GM19328 (cell line): ENCODE measurements at regions not wholly inside any gene's neighbourhood (a gene's known extent, or its start where the extent isn't known, plus 50 kb on each side); places are given as distances from the start of the nearest gene placed in this dataset.
"Not testable (repeated sequence)": the region's sequence is repeated elsewhere in the genome, so short reads cannot be mapped to it uniquely, and the experiment has no call there.

Source experiments
- ATAC-seq: cut with Tn5 transposase; IDR thresholded peaks from one replicate; pipeline ENCODE4 v1.9.1; 2021; ENCODE audit warnings: mild to moderate bottlenecking, moderate library complexity; ENCODE audit not compliant: unreplicated experiment

- ATAC-seq, result no peak
Measured at GRCh38 chr15:95615436-95615835, 715.1 kb upstream of the NR2F2 start.

DNA sequence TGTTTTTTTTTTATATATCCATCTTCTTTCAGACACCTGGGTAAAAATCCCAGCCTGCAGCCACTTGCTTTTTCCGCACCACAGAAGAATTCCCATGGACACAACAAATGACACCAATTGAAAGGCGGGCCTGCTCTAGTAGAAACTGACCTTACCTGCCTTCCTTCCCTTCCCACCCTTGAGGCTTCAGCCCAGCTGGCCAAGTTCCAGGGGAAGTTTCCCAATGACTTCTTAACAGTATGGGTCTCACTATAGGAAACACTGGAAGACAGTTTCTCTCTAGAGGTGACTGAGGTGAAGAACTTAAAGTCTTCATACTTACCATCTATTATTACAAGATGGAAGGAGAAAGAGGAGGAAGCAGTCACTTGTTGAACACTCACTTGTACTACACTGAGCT, 714.2 kb upstream of the NR2F2 start:
- ATAC-seq, result no peak

DNA sequence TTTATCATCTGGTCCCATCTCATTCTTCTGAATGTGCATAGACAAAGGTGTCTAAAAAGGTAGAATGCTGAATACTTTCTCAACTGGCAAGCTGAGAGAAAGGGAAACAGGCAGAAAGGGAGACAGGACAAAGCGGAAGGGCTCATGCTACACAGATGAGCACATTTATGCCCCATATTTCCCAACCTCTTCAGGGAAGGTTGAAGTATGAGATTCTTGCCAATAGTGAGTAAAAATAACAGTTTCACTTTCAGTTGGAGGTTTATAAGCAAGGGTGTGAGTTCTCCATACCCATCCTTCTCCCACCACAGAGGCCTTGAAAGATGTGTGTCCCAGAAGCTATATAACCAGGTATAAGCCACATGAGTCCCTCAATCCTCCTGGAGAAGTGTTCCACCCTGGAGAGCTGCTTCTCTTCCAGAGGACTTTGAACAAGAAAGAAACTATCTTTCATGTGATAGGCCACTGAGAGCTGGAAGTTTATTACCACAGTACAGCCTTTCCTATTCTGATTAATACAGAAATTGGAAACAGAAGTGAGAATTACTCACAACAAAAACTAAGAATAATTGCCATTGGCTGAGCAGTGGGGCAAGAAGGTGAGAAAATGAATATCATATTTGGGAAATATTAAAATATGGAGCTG, 709.4 kb upstream of the NR2F2 start:
- ATAC-seq, result no peak

DNA sequence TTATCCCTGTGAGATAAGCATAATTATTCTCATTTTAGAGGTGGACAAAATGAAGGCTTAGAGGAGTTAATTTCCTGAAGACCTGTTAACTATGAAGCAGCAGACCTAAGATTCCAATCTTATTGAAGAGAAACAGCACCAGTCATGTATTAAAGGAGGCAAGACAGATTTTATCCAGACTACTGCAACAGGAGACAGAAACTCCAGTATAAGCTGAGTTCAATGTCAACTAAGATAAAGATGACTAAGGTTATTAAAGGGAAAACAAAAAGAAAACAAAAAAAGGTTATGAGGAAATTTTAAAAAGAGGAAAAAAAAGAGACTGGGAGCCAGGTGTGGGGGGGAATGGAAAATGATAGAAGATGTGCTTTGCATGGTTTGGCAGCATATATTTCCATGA, 707.7 kb upstream of the NR2F2 start:
- ATAC-seq, result no peak

DNA sequence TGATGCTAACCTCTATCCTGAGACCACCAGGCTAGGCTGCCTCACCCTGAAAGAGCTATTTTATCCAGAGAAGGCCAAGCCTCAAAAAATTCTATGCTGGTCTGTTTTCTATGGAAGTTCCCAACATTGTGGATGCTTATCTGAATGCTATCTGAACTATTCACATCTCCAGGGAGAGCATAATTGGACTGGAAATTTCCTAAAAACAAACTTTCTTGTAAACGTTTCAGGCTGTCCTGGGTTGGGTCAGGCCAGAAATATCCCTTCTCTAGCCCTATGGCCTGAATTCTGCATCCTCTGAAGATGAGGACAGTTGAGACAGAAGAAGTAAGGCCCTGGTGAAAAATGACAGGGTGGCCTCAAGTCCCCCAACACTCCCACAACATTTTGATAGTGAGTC, 706.4 kb upstream of the NR2F2 start:
- no peak for ATAC-seq

DNA sequence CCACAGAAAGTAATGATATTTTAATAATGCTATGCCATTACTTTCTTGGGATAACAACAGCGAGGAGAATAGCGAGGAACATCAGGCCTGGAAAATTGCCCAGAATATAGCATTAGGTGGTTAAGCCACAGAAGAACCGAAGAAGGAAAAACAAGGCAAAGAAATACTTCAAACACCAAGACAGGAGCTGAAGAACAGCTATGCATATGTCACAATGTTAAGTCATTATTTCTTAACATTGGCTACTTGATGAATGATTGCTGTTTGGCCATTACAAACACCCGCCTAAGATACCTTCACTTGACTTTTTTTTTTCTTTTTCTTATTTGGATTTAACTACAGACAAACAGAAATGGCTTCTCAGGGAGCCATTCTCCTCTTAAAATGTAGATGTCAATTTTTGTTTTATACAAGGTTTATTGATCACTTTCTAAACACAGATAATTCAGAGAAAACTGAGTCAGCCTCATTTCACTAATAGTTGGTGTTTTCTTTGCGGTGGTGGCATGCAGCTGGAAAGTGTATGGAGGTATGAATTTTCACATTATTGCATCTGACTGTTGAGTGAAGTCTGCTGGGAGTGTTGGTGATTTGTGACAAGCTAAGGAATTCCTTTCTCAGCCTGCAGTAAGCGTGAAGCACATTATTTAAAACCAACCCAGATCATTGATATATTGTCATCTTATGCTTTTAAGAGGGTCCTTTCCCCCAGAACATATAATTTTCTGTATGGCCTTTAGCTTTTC, 705.7 kb upstream of the NR2F2 start:
- no peak for ATAC-seq

DNA sequence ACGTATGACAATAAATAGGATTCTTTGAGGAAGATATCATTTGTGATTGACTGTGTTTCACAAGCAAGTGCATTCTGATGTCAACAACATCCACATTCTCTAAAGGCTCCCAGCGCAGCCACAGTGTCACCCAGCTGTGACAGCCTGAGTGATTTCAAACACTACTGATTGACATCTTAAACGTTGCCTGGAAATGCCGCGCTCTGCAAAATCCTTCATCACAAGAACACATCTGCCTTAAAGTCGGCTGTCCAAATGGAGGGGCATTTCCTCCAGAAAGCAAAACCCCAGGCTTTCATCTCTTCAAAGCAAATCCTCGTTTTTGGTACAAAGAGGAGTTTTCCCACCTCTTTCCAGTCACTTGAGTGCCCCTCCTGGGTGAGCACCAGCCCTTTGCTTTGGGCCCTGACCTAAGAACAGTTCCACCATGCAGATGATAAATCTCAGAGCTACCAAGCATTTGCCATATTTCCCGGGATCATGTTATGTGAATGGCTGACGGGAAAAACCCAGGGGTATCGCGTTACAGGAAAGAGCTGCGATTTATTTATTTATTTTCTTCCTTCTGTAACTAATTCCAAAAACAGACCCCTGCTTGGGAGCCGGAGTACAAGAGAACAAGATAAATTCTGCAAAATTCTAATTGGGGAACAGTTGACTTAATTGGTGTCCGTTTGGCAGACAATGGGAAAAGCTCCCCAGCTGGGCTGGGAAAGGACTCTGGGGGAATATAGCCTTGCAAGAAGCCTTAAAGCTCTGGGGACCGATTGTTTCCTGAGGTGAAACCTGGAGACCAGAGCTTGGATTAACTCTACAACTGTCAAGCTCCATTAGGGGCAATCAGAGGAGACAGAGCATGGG, 703.8 kb upstream of the NR2F2 start:
- ATAC-seq, result no peak

DNA sequence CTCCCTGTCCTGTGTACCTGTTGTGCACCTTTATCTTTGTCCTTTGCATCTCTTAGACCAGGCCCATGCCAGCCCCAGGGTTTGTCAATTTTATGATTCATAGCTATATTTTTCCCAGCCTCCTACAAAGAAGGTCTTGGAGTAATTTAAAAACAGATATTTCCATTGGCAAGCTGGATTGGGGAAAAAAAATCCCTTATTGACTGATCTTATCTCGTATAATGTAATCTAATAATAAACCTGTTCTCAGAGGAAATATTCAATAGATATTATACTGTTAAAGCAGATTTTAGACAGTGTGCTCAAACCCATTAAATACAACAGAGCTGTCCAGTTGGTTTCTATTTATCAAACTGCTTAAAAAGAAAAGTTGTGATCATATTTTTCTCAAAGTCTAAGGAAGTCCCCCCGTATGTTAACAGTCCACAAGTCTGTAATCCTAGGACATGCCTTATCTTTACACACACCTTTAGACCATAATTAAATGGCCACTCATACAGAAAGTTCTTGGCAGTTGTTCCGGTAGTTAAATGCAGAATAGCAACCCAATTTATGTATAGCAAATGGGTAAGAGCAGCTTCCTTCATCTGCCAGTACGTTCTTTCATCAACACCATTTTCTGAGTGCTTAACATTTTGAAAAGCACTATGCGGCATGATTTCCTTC, 700.9 kb upstream of the NR2F2 start:
- no peak for ATAC-seq

- no peak for ATAC-seq
Measured at GRCh38 chr15:95630683-95631082, 699.8 kb upstream of the NR2F2 start.

DNA sequence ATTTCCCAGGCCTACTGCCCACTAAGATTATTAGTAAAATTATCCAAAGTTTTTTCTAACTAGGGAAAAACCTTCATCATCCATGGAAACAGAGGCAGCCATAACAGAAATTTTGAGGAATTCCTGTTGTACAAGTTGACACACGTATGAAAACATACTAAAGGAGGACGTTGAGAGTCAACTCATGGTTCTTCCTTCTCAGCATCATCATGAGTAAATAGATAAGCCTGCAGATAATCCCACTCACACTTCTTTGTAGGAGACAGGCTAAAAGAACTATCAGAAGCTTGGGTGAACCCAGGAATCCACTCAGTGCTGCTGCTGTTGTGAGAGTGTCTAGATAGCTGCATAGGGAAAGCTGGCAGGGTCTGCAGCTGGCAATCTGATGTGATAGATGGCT, 694.8 kb upstream of the NR2F2 start:
- no peak for ATAC-seq

- ATAC-seq, result no peak
Measured at GRCh38 chr15:95636107-95636506, 694.4 kb upstream of the NR2F2 start.

- ATAC-seq, result not testable (repeated sequence)
Measured at GRCh38 chr15:95637234-95637633, 693.3 kb upstream of the NR2F2 start.

DNA sequence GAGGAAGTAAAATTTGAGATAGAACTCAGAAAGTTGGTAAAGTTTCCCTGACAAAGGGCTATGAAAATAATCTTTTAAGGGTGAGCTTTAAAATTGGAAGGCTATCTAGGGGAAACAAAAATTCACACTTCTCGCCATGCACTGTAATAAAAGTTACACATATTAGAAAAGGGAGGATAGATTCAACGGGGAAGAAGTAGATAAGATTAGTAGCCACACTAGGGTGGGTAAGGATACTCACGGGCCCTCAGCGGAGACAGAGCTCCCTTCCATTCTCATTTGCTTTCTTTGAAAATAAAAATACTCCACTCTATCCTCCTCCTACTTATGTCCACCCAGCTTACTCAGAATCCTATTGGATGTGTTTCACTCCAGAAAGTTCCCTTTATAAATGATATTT, 691.3 kb upstream of the NR2F2 start:
- ATAC-seq, result no peak

GRCh38 chr15:95644100-95644875, 686.2 kb upstream of the NR2F2 start:
- ATAC-seq, result no peak

- ATAC-seq, result no peak
Measured at GRCh38 chr15:95645791-95646338, 684.6 kb upstream of the NR2F2 start.

- ATAC-seq, result no peak
Measured at GRCh38 chr15:95646484-95647273, 683.8 kb upstream of the NR2F2 start.

DNA sequence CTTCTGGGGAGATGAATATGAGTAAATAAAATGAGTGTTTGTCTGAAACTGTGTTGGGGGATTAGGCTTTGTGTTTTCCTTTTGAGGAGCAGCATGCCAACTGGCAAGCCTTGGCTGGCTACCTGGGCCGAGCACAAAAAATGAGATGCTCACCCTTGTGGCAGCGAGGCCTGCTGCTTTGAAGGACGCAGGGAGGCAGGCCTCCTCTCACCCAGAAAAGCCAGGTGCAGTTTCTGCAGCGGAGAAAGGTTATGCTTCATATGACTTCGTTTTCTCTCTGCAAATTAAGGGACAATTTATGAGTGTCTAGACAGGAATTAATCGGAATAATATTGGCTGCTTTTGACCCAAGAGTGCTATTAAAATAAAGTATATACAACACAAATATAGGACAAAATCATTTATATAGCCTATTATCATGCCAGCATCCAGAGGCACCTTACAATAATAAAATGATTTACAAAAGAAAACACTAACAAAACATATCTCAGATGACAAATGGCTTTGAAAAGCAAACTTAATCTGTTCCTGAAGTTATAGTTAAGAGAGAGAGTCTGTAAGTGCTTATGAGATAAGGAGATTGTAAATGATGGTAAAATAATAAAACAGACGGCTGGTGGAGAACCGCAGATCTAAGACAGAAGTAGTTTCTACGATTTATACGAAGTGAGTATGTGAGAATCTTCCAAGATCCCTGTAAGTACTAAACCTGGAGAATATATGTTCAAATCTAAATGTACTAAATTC, 682.8 kb upstream of the NR2F2 start:
- no peak for ATAC-seq

DNA sequence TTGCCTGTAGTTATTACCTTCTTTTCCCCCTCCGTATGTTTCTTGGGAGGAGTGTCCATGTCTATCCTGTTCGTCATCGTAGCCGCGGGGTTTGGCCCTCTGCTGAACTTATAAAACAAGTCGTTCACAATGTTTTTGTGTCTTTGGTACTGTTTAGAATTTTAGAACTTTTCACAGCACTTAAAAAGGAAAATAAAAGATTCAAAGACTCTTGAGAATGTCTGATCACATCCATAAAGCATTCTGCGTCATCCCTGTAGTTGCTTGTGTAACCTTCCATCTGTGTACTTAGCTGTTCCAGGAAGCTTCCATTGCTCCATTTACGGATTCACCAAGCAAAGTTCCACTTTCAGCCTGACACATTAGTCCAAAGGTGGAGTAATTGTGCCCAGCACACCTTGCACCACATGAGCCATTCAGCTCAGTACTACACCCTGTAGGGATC, 677.1 kb upstream of the NR2F2 start:
- no peak for ATAC-seq
